MM.1S (cell line): ENCODE measurements at regions not wholly inside any gene's neighbourhood (a gene's known extent, or its start where the extent isn't known, plus 50 kb on each side); places are given as distances from the start of the nearest gene placed in this dataset.

Experiments
- DNase-seq: peaks from one replicate; pipeline ENCODE4 v3.0.0-alpha.2; 2015
- H2AFZ ChIP-seq: fragments of 300-600 bp; sonication (generic); 2 replicates; pipeline ENCODE4 v1.6.0; 2016; ENCODE audit warnings: antibody characterized with exemption, low read length
- H3F3A ChIP-seq: fragments of 300-600 bp; sonication (generic); 2 replicates; pipeline ENCODE4 v1.6.1; 2016; ENCODE audit warnings: mild to moderate bottlenecking, antibody characterized with exemption, low read length, moderate library complexity, mixed read lengths; ENCODE audit not compliant: insufficient read depth
- H3K27ac ChIP-seq: fragments of 300-600 bp; sonication (generic); 2 replicates; pipeline ENCODE4 v1.5.1; 2016; ENCODE audit warnings: mild to moderate bottlenecking, low read length
- H3K27me3 ChIP-seq: fragments of 300-600 bp; sonication (generic); replicated peaks from 2 replicates; pipeline ENCODE4 v1.6.0; 2016; ENCODE audit warnings: low read length; ENCODE audit not compliant: insufficient read depth
- H3K36me3 ChIP-seq: fragments of 300-600 bp; sonication (generic); replicated peaks from 2 replicates; pipeline ENCODE4 v1.6.1; 2016; ENCODE audit warnings: mild to moderate bottlenecking, low read length, mixed read lengths; ENCODE audit not compliant: insufficient read depth
- H3K4me1 ChIP-seq: fragments of 300-600 bp; sonication (generic); 2 replicates; pipeline ENCODE4 v1.6.1; 2016; ENCODE audit warnings: low read length, mixed read lengths
- H3K4me2 ChIP-seq: fragments of 300-600 bp; sonication (generic); 2 replicates; pipeline ENCODE4 v1.6.0; 2016; ENCODE audit warnings: low read depth, low read length
- H3K4me3 ChIP-seq: fragments of 300-600 bp; sonication (generic); 2 replicates; pipeline ENCODE4 v1.5.1; 2016; ENCODE audit warnings: low read length, mixed read lengths
- H3K79me2 ChIP-seq: fragments of 300-600 bp; sonication (generic); 2 replicates; pipeline ENCODE4 v1.6.1; 2016; ENCODE audit warnings: mixed run types, low read length, mixed read lengths
- H3K9ac ChIP-seq: fragments of 300-600 bp; sonication (generic); 2 replicates; pipeline ENCODE4 v1.6.1; 2016; ENCODE audit warnings: low read length, mixed read lengths
- H3K9me2 ChIP-seq: fragments of 300-600 bp; sonication (generic); replicated peaks from 2 replicates; pipeline ENCODE4 v1.6.1; 2016; ENCODE audit warnings: mild to moderate bottlenecking, low read length, mixed read lengths; ENCODE audit not compliant: insufficient read depth
- H3K9me3 ChIP-seq: fragments of 300-600 bp; sonication (generic); replicated peaks from 2 replicates; pipeline ENCODE4 v1.6.1; 2016; ENCODE audit warnings: mild to moderate bottlenecking, low read length, mixed read lengths; ENCODE audit not compliant: insufficient read depth
- H4K20me1 ChIP-seq: fragments of 300-600 bp; sonication (generic); 2 replicates; pipeline ENCODE4 v1.6.1; 2016; ENCODE audit warnings: mild to moderate bottlenecking, low read length, moderate library complexity, mixed read lengths; ENCODE audit not compliant: insufficient read depth
- CTCF ChIP-seq: fragments of 300-600 bp; sonication (generic); IDR thresholded peaks from 2 replicates; pipeline ENCODE4 v1.5.1; 2016; ENCODE audit warnings: antibody characterized with exemption, low read length, mixed read lengths
- EZH2 ChIP-seq: fragments of 300-600 bp; sonication (generic); optimal IDR thresholded peaks from 2 replicates; pipeline ENCODE3; 2017; ENCODE audit warnings: low read depth, mild to moderate bottlenecking, antibody characterized with exemption, low read length, mixed read lengths
- EZH2phosphoT487 ChIP-seq: fragments of 300-600 bp; sonication (generic); IDR thresholded peaks from 2 replicates; pipeline ENCODE4 v1.6.1; 2018; ENCODE audit warnings: antibody characterized with exemption, low read length

GRCh38 chr3:38978729-38979128 is 73.0 kb downstream of the SCN11A start:
- H3K4me2 ChIP-seq, result no peak overlapping the region
- DNase-seq, result no peak
- no peaks in the 10 kb centered on the region for H3K79me2 ChIP-seq
- TF ChIP-seq EZH2 (no peak), CTCF (no peak), EZH2phosphoT487 (no peak)
- no peaks in the 10 kb centered on the region for H3F3A ChIP-seq
- no peak overlapping the region for H3K4me3 ChIP-seq
- H2AFZ ChIP-seq, result no peak overlapping the region
- H3K9me2 ChIP-seq, result no peaks in the 10 kb centered on the region
- H3K36me3 ChIP-seq, result no peaks in the 10 kb centered on the region
- H4K20me1 ChIP-seq, result no peaks in the 10 kb centered on the region
- no peak overlapping the region for H3K27ac ChIP-seq
- H3K9me3 ChIP-seq, result no peaks in the 10 kb centered on the region
- H3K9ac ChIP-seq, result no peak overlapping the region
- no peaks in the 10 kb centered on the region for H3K27me3 ChIP-seq
- no peaks in the 10 kb centered on the region for H3K4me1 ChIP-seq

GRCh38 chr3:38970851-38971638 is 80.7 kb downstream of the SCN11A start:
- no peaks in the 10 kb centered on the region for H4K20me1 ChIP-seq
- no peaks in the 10 kb centered on the region for H3F3A ChIP-seq
- H3K9me3 ChIP-seq, result no peaks in the 10 kb centered on the region
- H3K9ac ChIP-seq, result no peak overlapping the region
- TF ChIP-seq EZH2 (no peak), CTCF (no peak), EZH2phosphoT487 (no peak)
- no peaks in the 10 kb centered on the region for H3K79me2 ChIP-seq
- H3K9me2 ChIP-seq, result no peaks in the 10 kb centered on the region
- no peak overlapping the region for H3K4me2 ChIP-seq
- H3K27ac ChIP-seq, result no peak overlapping the region
- no peak overlapping the region for H3K4me3 ChIP-seq
- H3K4me1 ChIP-seq, result no peaks in the 10 kb centered on the region
- H2AFZ ChIP-seq, result no peak overlapping the region
- no peaks in the 10 kb centered on the region for H3K27me3 ChIP-seq
- no peak for DNase-seq
- H3K36me3 ChIP-seq, result no peaks in the 10 kb centered on the region

GRCh38 chr3:38969317-38970235 is 82.2 kb downstream of the SCN11A start:
- H3K79me2 ChIP-seq, result no peaks in the 10 kb centered on the region
- H3F3A ChIP-seq, result no peaks in the 10 kb centered on the region
- no peaks in the 10 kb centered on the region for H3K27me3 ChIP-seq
- no peak for DNase-seq
- no peak overlapping the region for H3K4me2 ChIP-seq
- no peak overlapping the region for H3K9ac ChIP-seq
- no peaks in the 10 kb centered on the region for H3K9me2 ChIP-seq
- H3K4me3 ChIP-seq, result no peak overlapping the region
- no peaks in the 10 kb centered on the region for H3K9me3 ChIP-seq
- H2AFZ ChIP-seq, result no peak overlapping the region
- no peak overlapping the region for H3K27ac ChIP-seq
- no peaks in the 10 kb centered on the region for H3K4me1 ChIP-seq
- no peaks in the 10 kb centered on the region for H4K20me1 ChIP-seq
- H3K36me3 ChIP-seq, result no peaks in the 10 kb centered on the region
- TF ChIP-seq CTCF (no peak), EZH2 (no peak), EZH2phosphoT487 (no peak)
